Tibial artery (tissue), 4 donors: ENCODE measurements at regions not wholly inside any gene's neighbourhood (a gene's known extent, or its start where the extent isn't known, plus 50 kb on each side); places are given as distances from the start of the nearest gene placed in this dataset.
A peak's percentile ranks its signal among the peaks of the same experiment; 100 is the strongest.

ENCODE experiments used
- DNase-seq, 2 donors: peaks; one replicate each; pipeline ENCODE4 v3.0.0-alpha.2; 2019
- H3K27ac ChIP-seq, 2 donors: fragments of 200-600 bp; sonication (generic) in 1 of 2; 1 replicate in 1 of 2; 2 replicates in 1 of 2; pipeline ENCODE4 v1.5.1; 2018 to 2019; ENCODE audit warnings: mild to moderate bottlenecking in 1 of 2
- H3K27me3 ChIP-seq, 2 donors: fragments of 200-600 bp; sonication (generic) in 1 of 2; one replicate each; pipeline versions ENCODE4 v1.5.1 to v1.6.0; 2016 to 2019
- H3K36me3 ChIP-seq, 3 donors: fragments of 200-600 bp; sonication (generic) in 2 of 3; one replicate each; pipeline ENCODE4 v1.5.1; 2016 to 2019; ENCODE audit warnings: mild to moderate bottlenecking in 2 of 3
- H3K4me1 ChIP-seq, 4 donors: fragments of 200-600 bp; sonication (generic) in 2 of 4; 1 replicate in 3 of 4; 2 replicates in 1 of 4; pipeline ENCODE4 v1.5.1; 2016 to 2019
- H3K4me3 ChIP-seq, 2 donors: fragments of 200-600 bp; sonication (generic) in 1 of 2; 1 replicate in 1 of 2; 2 replicates in 1 of 2; pipeline ENCODE4 v1.5.1; 2018 to 2019; ENCODE audit warnings: mild to moderate bottlenecking in 2 of 2
- H3K9me3 ChIP-seq, 3 donors: fragments of 200-600 bp; sonication (generic) in 1 of 3; one replicate each; pipeline ENCODE4 v1.5.1; 2016 to 2019
- CTCF ChIP-seq, 2 experiments: fragments of 200-600 bp in 1 of 2; fragments of 450-650 bp in 1 of 2; IDR thresholded peaks; one replicate each; pipeline ENCODE4 v1.5.1; 2017 to 2019; ENCODE audit warnings: antibody characterized with exemption in 2 of 2, mild to moderate bottlenecking in 1 of 2, moderate library complexity in 1 of 2
- intact Hi-C: fragments of 100-400 bp; cut with DNase I; formaldehyde crosslinking; loops from one replicate; pipeline ENCODE4 v1.15.0; 2023; ENCODE audit warnings: low total_unique reads

GRCh38 chr2:3125001-3125760 lies 252.4 kb downstream of the EIPR1 start:
- H3K27ac ChIP-seq = no peak overlapping the region
- no peaks in the 10 kb centered on the region for H3K4me1 ChIP-seq
- DNase-seq = peak in 1 of 2 donors; percentile 42
- H3K36me3 ChIP-seq = no peaks in the 10 kb centered on the region
- no peak overlapping the region for H3K4me3 ChIP-seq
- intact Hi-C loops = no loop called here
- TF ChIP-seq CTCF (IDR thresholded peaks at IDR 0.05) = no peak
- no peaks in the 10 kb centered on the region for H3K9me3 ChIP-seq
- peaks cover 0 to 7% of the 10 kb centered on the region in 2 donors for H3K27me3 ChIP-seq

- Histone ChIP-seq H3K4me3 (no peak overlapping the region), H3K27ac (no peak overlapping the region), H3K9me3 (no peaks in the 10 kb centered on the region), H3K27me3 (peaks cover 0 to under 1% of the 10 kb centered on the region in 2 donors), H3K36me3 (no peaks in the 10 kb centered on the region), H3K4me1 (no peaks in the 10 kb centered on the region)
- DNase-seq = no peak
- intact Hi-C loops = no loop called here
- TF ChIP-seq CTCF (IDR thresholded peaks at IDR 0.05) = no peak
Observed at GRCh38 chr2:3122525-3122924, 255.1 kb downstream of the EIPR1 start.

- no peak for DNase-seq
- no peaks in the 10 kb centered on the region for H3K9me3 ChIP-seq
- no peaks in the 10 kb centered on the region for H3K36me3 ChIP-seq
- intact Hi-C loops = no loop called here
- H3K27ac ChIP-seq = no peak overlapping the region
- no peaks in the 10 kb centered on the region for H3K4me1 ChIP-seq
- no peaks in the 10 kb centered on the region for H3K27me3 ChIP-seq
- TF ChIP-seq CTCF (IDR thresholded peaks at IDR 0.05) = no peak
- no peak overlapping the region for H3K4me3 ChIP-seq
Observed at GRCh38 chr2:3121601-3122000, 256.0 kb downstream of the EIPR1 start.

GRCh38 chr2:3117650-3118216 lies 259.9 kb downstream of the EIPR1 start:
- Histone ChIP-seq H3K4me1 (no peaks in the 10 kb centered on the region), H3K27ac (no peak overlapping the region), H3K4me3 (no peak overlapping the region), H3K9me3 (no peaks in the 10 kb centered on the region), H3K27me3 (no peaks in the 10 kb centered on the region), H3K36me3 (no peaks in the 10 kb centered on the region)
- no peak for TF ChIP-seq CTCF (IDR thresholded peaks at IDR 0.05)
- intact Hi-C loops = no loop called here
- DNase-seq = peak in 1 of 2 donors; percentile 5

DNA sequence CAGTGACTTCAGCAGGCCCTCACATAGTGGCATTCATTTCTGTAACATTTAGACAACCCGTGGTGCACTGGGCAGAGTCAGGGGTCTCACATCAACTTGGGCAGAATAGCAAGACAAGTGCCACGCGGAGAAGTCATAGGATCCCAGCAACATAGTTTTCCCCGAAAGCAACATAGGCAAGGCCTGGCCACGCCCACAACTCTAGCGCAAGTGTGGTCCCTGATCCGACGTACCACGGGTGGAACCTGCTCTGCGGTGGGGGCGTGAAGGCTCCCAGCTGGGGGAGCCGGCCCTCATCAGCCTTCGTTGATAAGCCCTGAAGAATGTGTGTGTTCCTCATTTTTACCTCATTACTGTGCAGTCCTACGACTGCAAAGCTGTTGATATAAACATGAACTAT lies 261.2 kb downstream of the EIPR1 start:
- TF ChIP-seq CTCF (IDR thresholded peaks at IDR 0.05) = no peak
- intact Hi-C loops = no loop called here
- H3K9me3 ChIP-seq = no peaks in the 10 kb centered on the region
- H3K4me3 ChIP-seq = no peak overlapping the region
- H3K36me3 ChIP-seq = no peaks in the 10 kb centered on the region
- DNase-seq = peak in 1 of 2 donors; percentile 54
- no peaks in the 10 kb centered on the region for H3K27me3 ChIP-seq
- no peak overlapping the region for H3K27ac ChIP-seq
- no peaks in the 10 kb centered on the region for H3K4me1 ChIP-seq
